ENCODE measurements at regions not wholly inside any gene's neighbourhood (a gene's known extent, or its start where the extent isn't known, plus 50 kb on each side); places are given as distances from the start of the nearest gene placed in this dataset.

DNA sequence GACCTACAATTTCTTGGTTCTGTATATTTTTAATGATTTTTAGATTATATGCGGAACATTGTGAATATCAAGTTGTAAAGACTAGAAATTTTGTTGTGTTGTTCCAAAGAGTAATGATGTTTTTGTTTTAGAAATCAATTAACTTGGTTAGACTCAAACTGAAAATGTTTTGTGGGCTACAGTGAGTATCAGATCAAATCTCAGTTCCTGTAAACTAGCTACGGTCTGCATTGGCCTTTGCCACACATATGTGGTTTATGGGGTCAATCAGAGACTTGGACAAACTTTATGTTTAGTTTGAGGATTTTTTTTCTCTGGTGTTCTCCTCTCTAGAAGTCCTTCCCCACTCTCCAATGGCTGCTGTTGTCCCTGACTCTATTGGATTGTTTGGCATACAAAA is 308.0 kb upstream of the THRB start:
- ATAC-seq (no peak), DNase-seq (no peak)
- H3K9me3 ChIP-seq: no peaks in the 10 kb centered on the region
- H3K4me3 ChIP-seq: no peak overlapping the region
- 43% methylated on average over 2 of the region's 2 CpGs for WGBS (ENCODE audit: insufficient coverage, low coverage, low lambda C conversion rate, missing lambda C conversion rate)
- TF ChIP-seq POLR2A (IDR thresholded peaks at IDR 0.05): no peak
- TF ChIP-seq, protein P1, sequence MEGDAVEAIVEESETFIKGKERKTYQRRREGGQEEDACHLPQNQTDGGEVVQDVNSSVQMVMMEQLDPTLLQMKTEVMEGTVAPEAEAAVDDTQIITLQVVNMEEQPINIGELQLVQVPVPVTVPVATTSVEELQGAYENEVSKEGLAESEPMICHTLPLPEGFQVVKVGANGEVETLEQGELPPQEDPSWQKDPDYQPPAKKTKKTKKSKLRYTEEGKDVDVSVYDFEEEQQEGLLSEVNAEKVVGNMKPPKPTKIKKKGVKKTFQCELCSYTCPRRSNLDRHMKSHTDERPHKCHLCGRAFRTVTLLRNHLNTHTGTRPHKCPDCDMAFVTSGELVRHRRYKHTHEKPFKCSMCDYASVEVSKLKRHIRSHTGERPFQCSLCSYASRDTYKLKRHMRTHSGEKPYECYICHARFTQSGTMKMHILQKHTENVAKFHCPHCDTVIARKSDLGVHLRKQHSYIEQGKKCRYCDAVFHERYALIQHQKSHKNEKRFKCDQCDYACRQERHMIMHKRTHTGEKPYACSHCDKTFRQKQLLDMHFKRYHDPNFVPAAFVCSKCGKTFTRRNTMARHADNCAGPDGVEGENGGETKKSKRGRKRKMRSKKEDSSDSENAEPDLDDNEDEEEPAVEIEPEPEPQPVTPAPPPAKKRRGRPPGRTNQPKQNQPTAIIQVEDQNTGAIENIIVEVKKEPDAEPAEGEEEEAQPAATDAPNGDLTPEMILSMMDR (IDR thresholded peaks at IDR 0.05): no peak
- H3K4me1 ChIP-seq: no peaks in the 10 kb centered on the region
- intact Hi-C loops (cut with DNase I): no loop called here
- no peaks in the 10 kb centered on the region for H3K36me3 ChIP-seq
- H3K27me3 ChIP-seq: no peaks in the 10 kb centered on the region
- H3K27ac ChIP-seq: no peak overlapping the region

DNA sequence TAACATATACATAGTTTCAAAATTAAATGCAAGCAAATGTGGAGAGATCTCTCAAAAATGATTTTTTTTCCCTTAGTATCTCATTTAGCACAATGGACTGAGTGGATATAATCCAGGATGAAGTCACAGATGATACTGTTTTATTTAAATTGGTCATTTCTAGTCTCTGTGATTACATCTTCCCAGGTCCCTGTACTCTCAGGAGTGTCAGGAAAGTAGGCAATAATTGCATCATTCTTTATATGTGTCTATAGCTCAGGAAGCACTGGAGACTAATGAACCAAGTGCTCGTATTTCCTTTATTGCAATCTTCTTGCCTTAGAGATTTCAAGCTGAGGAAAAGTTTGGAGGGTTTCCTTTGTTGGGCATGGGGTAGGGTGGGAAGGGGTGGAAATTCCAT is 309.4 kb upstream of the THRB start:
- H3K4me3 ChIP-seq: no peak overlapping the region
- no peaks in the 10 kb centered on the region for H3K4me1 ChIP-seq
- no peaks in the 10 kb centered on the region for H3K9me3 ChIP-seq
- 60% methylated on average over 1 of the region's 1 CpG for WGBS (ENCODE audit: insufficient coverage, low coverage, low lambda C conversion rate, missing lambda C conversion rate)
- DNase-seq (no peak), ATAC-seq (no peak)
- intact Hi-C loops (cut with DNase I): no loop called here
- no peak overlapping the region for H3K27ac ChIP-seq
- no peaks in the 10 kb centered on the region for H3K36me3 ChIP-seq
- TF ChIP-seq, protein P1 (IDR thresholded peaks at IDR 0.05): no peak
- no peak for TF ChIP-seq POLR2A (IDR thresholded peaks at IDR 0.05)
- no peaks in the 10 kb centered on the region for H3K27me3 ChIP-seq

DNA sequence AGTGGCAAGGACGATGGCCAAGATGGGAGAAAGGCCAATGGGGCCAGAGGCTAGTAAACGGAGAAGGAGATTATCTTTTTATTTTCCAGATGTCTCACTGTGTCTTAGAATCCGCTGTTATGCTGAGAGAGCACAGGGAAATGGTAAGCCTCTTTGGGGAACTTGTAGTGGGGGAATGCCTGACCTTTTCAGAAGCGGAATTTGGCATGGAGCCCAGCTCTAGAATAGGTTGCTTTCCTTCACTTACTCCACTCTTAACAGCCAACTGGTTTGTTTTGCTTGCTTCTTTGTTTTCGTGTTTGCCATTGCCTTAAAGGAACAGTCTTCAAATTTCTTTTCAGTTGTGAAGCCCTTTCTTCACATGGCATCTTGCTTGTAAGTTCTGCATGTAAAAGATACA is 316.2 kb upstream of the THRB start:
- ATAC-seq (peak in 3 of 4 donors; percentile 33 to 41 (median 39)), DNase-seq (no peak)
- H3K27me3 ChIP-seq: no peaks in the 10 kb centered on the region
- no peaks in the 10 kb centered on the region for H3K9me3 ChIP-seq
- TF ChIP-seq, protein P1 (IDR thresholded peaks at IDR 0.05): no peak
- no peak for TF ChIP-seq POLR2A (IDR thresholded peaks at IDR 0.05)
- no peaks in the 10 kb centered on the region for H3K4me1 ChIP-seq
- no peak overlapping the region for H3K27ac ChIP-seq
- no peak overlapping the region for H3K4me3 ChIP-seq
- H3K36me3 ChIP-seq: no peaks in the 10 kb centered on the region
- 29% methylated on average over 5 of the region's 5 CpGs for WGBS (ENCODE audit: insufficient coverage, low coverage, low lambda C conversion rate, missing lambda C conversion rate)
- intact Hi-C loops (cut with DNase I): no loop called here

DNA sequence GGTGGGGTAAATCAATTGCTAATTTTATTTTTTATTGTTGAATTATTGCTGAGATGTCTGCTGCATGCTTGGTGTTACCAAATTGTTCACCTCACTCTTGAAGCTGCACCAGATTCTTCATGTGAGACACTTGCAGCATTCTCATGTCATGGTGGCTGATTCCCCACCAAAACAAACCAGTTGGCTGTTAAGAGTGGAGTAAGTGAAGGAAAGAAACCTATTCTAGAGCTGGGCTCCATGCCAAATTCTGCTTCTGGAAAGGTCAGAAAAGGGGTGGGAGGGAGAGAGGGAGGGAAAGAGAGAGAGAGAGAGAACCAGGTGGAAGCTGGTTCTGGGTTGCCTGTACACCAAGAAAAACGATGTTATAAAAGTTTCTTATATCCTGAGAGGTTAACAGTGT is 317.5 kb upstream of the THRB start:
- intact Hi-C loops (cut with DNase I): no loop called here
- H3K9me3 ChIP-seq: no peaks in the 10 kb centered on the region
- H3K27ac ChIP-seq: no peak overlapping the region
- H3K4me1 ChIP-seq: no peaks in the 10 kb centered on the region
- no peaks in the 10 kb centered on the region for H3K27me3 ChIP-seq
- H3K4me3 ChIP-seq: no peak overlapping the region
- 36% methylated on average over 1 of the region's 1 CpG for WGBS (ENCODE audit: insufficient coverage, low coverage, low lambda C conversion rate, missing lambda C conversion rate)
- ATAC-seq (no peak), DNase-seq (no peak)
- TF ChIP-seq POLR2A (IDR thresholded peaks at IDR 0.05): no peak
- TF ChIP-seq, protein P1 (IDR thresholded peaks at IDR 0.05): no peak
- H3K36me3 ChIP-seq: no peaks in the 10 kb centered on the region

DNA sequence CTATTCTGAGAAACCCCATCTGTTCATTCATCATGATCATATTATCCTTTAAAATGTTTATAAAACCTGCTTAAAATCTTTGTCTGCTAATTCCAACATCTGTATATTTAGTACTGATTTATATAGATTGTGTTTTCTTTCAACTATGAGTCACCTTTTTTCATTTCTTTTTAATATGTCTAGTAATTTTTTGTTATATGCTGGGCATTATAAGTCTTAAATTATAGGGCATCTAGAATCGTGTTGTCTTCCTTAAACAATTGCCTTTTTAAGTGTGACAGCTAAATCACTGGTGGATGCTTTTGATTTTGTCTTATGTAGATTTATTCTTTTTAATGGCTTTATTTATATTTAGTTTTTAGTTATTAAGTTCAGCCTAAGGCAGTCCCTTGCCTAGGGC is 323.4 kb upstream of the THRB start:
- 41% methylated on average over 1 of the region's 1 CpG for WGBS (ENCODE audit: insufficient coverage, low coverage, low lambda C conversion rate, missing lambda C conversion rate)
- Histone ChIP-seq H3K4me3 (no peak overlapping the region), H3K9me3 (no peaks in the 10 kb centered on the region), H3K27me3 (no peaks in the 10 kb centered on the region), H3K27ac (no peak overlapping the region), H3K4me1 (no peaks in the 10 kb centered on the region), H3K36me3 (no peaks in the 10 kb centered on the region)
- no peak for TF ChIP-seq POLR2A (IDR thresholded peaks at IDR 0.05)
- TF ChIP-seq, protein P1 (IDR thresholded peaks at IDR 0.05): no peak
- intact Hi-C loops (cut with DNase I): no loop called here
- DNase-seq (no peak), ATAC-seq (no peak)

All from right lobe of liver (tissue), 6 donors.